NCI-H748 (cell line): ENCODE measurements at regions not wholly inside any gene's neighbourhood (a gene's known extent, or its start where the extent isn't known, plus 50 kb on each side); places are given as distances from the start of the nearest gene placed in this dataset.

Source experiments
- DNase-seq: peaks from one replicate; lab custom pipeline; 2025; ENCODE audit not compliant: unreplicated experiment; lab: John Stamatoyannopoulos, UW

GRCh38 chr2:15874854-15875804 lies 65.2 kb upstream of the MYCN start:
- DNase-seq: no peak

- DNase-seq: no peak
These were observed 64.2 kb upstream of the MYCN start for GRCh38 chr2:15875969-15876705.

- no peak for DNase-seq
These were observed 59.9 kb upstream of the MYCN start for GRCh38 chr2:15880226-15881119.

- no peak for DNase-seq
These were observed 59.3 kb upstream of the MYCN start for GRCh38 chr2:15881120-15881433.

- peak; percentile 24 for DNase-seq
These were observed 58.7 kb upstream of the MYCN start for GRCh38 chr2:15881676-15882075.

GRCh38 chr2:15882761-15883497 lies 57.4 kb upstream of the MYCN start:
- no peak for DNase-seq

GRCh38 chr2:15883684-15884083 lies 56.7 kb upstream of the MYCN start:
- no peak for DNase-seq

- DNase-seq: no peak
These were observed 55.6 kb upstream of the MYCN start for GRCh38 chr2:15884790-15885189.

GRCh38 chr2:15886231-15886630 lies 54.1 kb upstream of the MYCN start:
- DNase-seq: no peak

- no peak for DNase-seq
These were observed 50.8 kb upstream of the MYCN start for GRCh38 chr2:15889442-15890123.

GRCh38 chr2:15890124-15890754 lies 50.1 kb upstream of the MYCN start:
- no peak for DNase-seq
